Colon (tissue), 2 donors: ENCODE measurements at regions not wholly inside any gene's neighbourhood (a gene's known extent, or its start where the extent isn't known, plus 50 kb on each side); places are given as distances from the start of the nearest gene placed in this dataset.
"Not testable (repeated sequence)": the region's sequence is repeated elsewhere in the genome, so short reads cannot be mapped to it uniquely, and the experiment has no call there.

Experiments used
- FAIRE-seq: peaks from 2 replicates; lab custom pipeline; 2012; peaks lifted over from hg19 to GRCh38; lab: Jason Lieb, UNC
- donor health status: control.
- donor health status: control.

GRCh38 chr13:107665926-107666458 lies 549.3 kb downstream of the LIG4 start:
- no peak for FAIRE-seq

- FAIRE-seq, result no peak
These were observed 565.1 kb downstream of the LIG4 start for GRCh38 chr13:107650081-107650701.

- FAIRE-seq, result no peak
These were observed 566.3 kb downstream of the LIG4 start for GRCh38 chr13:107649079-107649478.

- no peak for FAIRE-seq
These were observed 571.2 kb downstream of the LIG4 start for GRCh38 chr13:107644136-107644535.

- no peak for FAIRE-seq
These were observed 571.7 kb downstream of the LIG4 start for GRCh38 chr13:107643615-107644014.

- FAIRE-seq, result no peak
These were observed 572.5 kb downstream of the LIG4 start for GRCh38 chr13:107642831-107643230.

GRCh38 chr13:107641574-107641973 lies 573.8 kb downstream of the LIG4 start:
- FAIRE-seq, result no peak

GRCh38 chr13:107625648-107626047 lies 589.7 kb downstream of the LIG4 start:
- no peak for FAIRE-seq

- no peak for FAIRE-seq
These were observed 597.8 kb downstream of the LIG4 start for GRCh38 chr13:107617527-107617926.

- no peak for FAIRE-seq
These were observed 603.0 kb downstream of the LIG4 start for GRCh38 chr13:107612376-107612775.

GRCh38 chr13:107608736-107609135 lies 606.6 kb downstream of the LIG4 start:
- FAIRE-seq, result no peak

GRCh38 chr13:107600971-107601370 lies 614.4 kb downstream of the LIG4 start:
- no peak for FAIRE-seq

GRCh38 chr13:107596306-107596705 lies 619.0 kb downstream of the LIG4 start:
- not testable (repeated sequence) for FAIRE-seq

GRCh38 chr13:107590556-107590955 lies 624.8 kb downstream of the LIG4 start:
- no peak for FAIRE-seq

- FAIRE-seq, result no peak
These were observed 627.7 kb downstream of the LIG4 start for GRCh38 chr13:107587681-107588080.

GRCh38 chr13:107586216-107586615 lies 629.1 kb downstream of the LIG4 start:
- FAIRE-seq, result no peak

- no peak for FAIRE-seq
These were observed 629.7 kb downstream of the LIG4 start for GRCh38 chr13:107585469-107586180.

GRCh38 chr13:107582171-107582570 lies 633.2 kb downstream of the LIG4 start:
- no peak for FAIRE-seq

GRCh38 chr13:107580741-107581412 lies 634.5 kb downstream of the LIG4 start:
- no peak for FAIRE-seq

GRCh38 chr13:107576430-107576829 lies 638.9 kb downstream of the LIG4 start:
- no peak for FAIRE-seq

- no peak for FAIRE-seq
These were observed 640.7 kb downstream of the LIG4 start for GRCh38 chr13:107574517-107575210.

GRCh38 chr13:107573184-107573583 lies 642.2 kb downstream of the LIG4 start:
- no peak for FAIRE-seq

GRCh38 chr13:107572156-107572555 lies 643.2 kb downstream of the LIG4 start:
- no peak for FAIRE-seq
